GM23338 (cell line): ENCODE measurements at regions not wholly inside any gene's neighbourhood (a gene's known extent, or its start where the extent isn't known, plus 50 kb on each side); places are given as distances from the start of the nearest gene placed in this dataset.

Experiments
- CREB1 ChIP-seq: fragments of 250-450 bp; sonication (Bioruptor Pico); IDR thresholded peaks from 2 replicates; pipeline ENCODE4 v1.5.0; 2020; ENCODE audit warnings: low read depth, mild to moderate bottlenecking, moderate library complexity
- CTCF ChIP-seq, 2 experiments: fragments of 200-600 bp in 1 of 2; sonication (generic) in 1 of 2; conservative IDR thresholded peaks; 2 replicates each; pipeline versions ENCODE4 v1.5.1 to v1.6.1; 2016 to 2017; ENCODE audit warnings: antibody characterized with exemption in 2 of 2, low read depth in 2 of 2, mild to moderate bottlenecking in 2 of 2, moderate library complexity in 1 of 2
- EZH2 ChIP-seq: fragments of 200-600 bp; sonication (generic); IDR thresholded peaks from one replicate; pipeline ENCODE4 v1.8.0; 2017; ENCODE audit warnings: antibody characterized with exemption, mild to moderate bottlenecking, low read depth; ENCODE audit not compliant: unreplicated experiment
- EZH2phosphoT487 ChIP-seq: fragments of 200-600 bp; sonication (generic); IDR thresholded peaks from one replicate; pipeline ENCODE4 v1.8.1; 2018; ENCODE audit warnings: antibody characterized with exemption; ENCODE audit not compliant: unreplicated experiment
- POLR2AphosphoS5 ChIP-seq: IDR thresholded peaks from 2 replicates; pipeline ENCODE4 v1.6.1; 2016; ENCODE audit warnings: antibody characterized with exemption, low read depth
- REST ChIP-seq: IDR thresholded peaks from one replicate; pipeline ENCODE4 v1.6.1; 2018; ENCODE audit warnings: antibody characterized with exemption; ENCODE audit not compliant: unreplicated experiment
- ZNF114 ChIP-seq: fragments of 250-450 bp; sonication (Bioruptor Pico); IDR thresholded peaks from 2 replicates; pipeline ENCODE4 v1.5.0; 2020; ENCODE audit warnings: mild to moderate bottlenecking, moderate library complexity
- TF ChIP-seq, protein P1 (sequence below): IDR thresholded peaks from 2 replicates; pipeline ENCODE4 v1.6.1; 2016; ENCODE audit warnings: antibody characterized with exemption

GRCh38 chr6:140160494-140160893 lies 786.0 kb upstream of the CITED2 start:
- TF ChIP-seq CTCF (conservative IDR thresholded peaks at IDR 0.05; ENCODE audit: low read depth in 2 of 2) (no peak), REST (no peak), POLR2AphosphoS5 (no peak), EZH2 (no peak), ZNF114 (CRISPR knock-in tag) (no peak), CREB1 (CRISPR knock-in tag) (no peak), EZH2phosphoT487 (no peak)
- TF ChIP-seq, protein P1, sequence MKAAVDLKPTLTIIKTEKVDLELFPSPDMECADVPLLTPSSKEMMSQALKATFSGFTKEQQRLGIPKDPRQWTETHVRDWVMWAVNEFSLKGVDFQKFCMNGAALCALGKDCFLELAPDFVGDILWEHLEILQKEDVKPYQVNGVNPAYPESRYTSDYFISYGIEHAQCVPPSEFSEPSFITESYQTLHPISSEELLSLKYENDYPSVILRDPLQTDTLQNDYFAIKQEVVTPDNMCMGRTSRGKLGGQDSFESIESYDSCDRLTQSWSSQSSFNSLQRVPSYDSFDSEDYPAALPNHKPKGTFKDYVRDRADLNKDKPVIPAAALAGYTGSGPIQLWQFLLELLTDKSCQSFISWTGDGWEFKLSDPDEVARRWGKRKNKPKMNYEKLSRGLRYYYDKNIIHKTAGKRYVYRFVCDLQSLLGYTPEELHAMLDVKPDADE: no peak
